IMR-90 (cell line): ENCODE measurements at regions not wholly inside any gene's neighbourhood (a gene's known extent, or its start where the extent isn't known, plus 50 kb on each side); places are given as distances from the start of the nearest gene placed in this dataset.

Source experiments
- ATAC-seq: fragments of 200-7000 bp; cut with Tn5 transposase; 2 replicates; pipeline ENCODE4 v1.9.1; 2020; ENCODE audit warnings: low read depth, mild to moderate bottlenecking, moderate library complexity
- BruUV-seq: library from RNA; stranded (reverse); fragments of 400-500 nt; replicated peaks from 2 replicates; lab custom pipeline; 2021; lab: Mats Ljungman, UMichigan
- CTCF ChIA-PET: fragments of 300-600 bp; formaldehyde crosslinking; extraction: SDS; loops from one replicate; lab custom pipeline; 2021; ENCODE audit warnings: antibody characterized with exemption; lab: Yijun Ruan, JAX
- POLR2A ChIA-PET: fragments of 300-600 bp; sonication (Branson Sonifier 250); formaldehyde crosslinking; loops from one replicate; lab custom pipeline; 2022; ENCODE audit warnings: antibody characterized with exemption; ENCODE audit not compliant: unreplicated experiment; lab: Charles Lee
- DNase-seq: peaks from one replicate; pipeline ENCODE4 v3.0.0; 2013
- H2AFZ ChIP-seq: replicated peaks from 2 replicates; pipeline ENCODE3; 2013; ENCODE audit warnings: low read length, mild to moderate bottlenecking; ENCODE audit not compliant: poor library complexity
- H2AK5ac ChIP-seq: 2 replicates; pipeline ENCODE4 v1.6.1; 2013; ENCODE audit warnings: low read depth, low read length, inconsistent platforms
- H2AK9ac ChIP-seq: replicated peaks from 2 replicates; pipeline ENCODE3; 2013; ENCODE audit warnings: mild to moderate bottlenecking, low read depth, low read length, moderate library complexity; ENCODE audit not compliant: poor library complexity
- H2BK120ac ChIP-seq: 2 replicates; pipeline ENCODE4 v1.6.1; 2013; ENCODE audit warnings: low read depth, low read length, inconsistent platforms
- H2BK15ac ChIP-seq: 3 replicates; pipeline ENCODE4 v1.6.1; 2013; ENCODE audit warnings: low read depth, low read length, inconsistent platforms
- H2BK20ac ChIP-seq: 2 replicates; pipeline ENCODE4 v1.6.1; 2013; ENCODE audit warnings: low read depth, mild to moderate bottlenecking, inconsistent platforms, low read length, moderate library complexity
- H2BK5ac ChIP-seq: 2 replicates; pipeline ENCODE4 v1.6.1; 2013; ENCODE audit warnings: mild to moderate bottlenecking, low read depth, low read length, inconsistent platforms; ENCODE audit not compliant: poor library complexity, severe bottlenecking
- H3K14ac ChIP-seq: replicated peaks from 2 replicates; pipeline ENCODE4 v1.6.1; 2013; ENCODE audit warnings: low read depth, low read length, inconsistent platforms
- H3K18ac ChIP-seq: 2 replicates; pipeline ENCODE4 v1.6.1; 2013; ENCODE audit warnings: low read depth, low read length, control low read depth
- H3K23ac ChIP-seq: 2 replicates; pipeline ENCODE4 v1.6.1; 2013; ENCODE audit warnings: low read depth, low read length, inconsistent platforms
- H3K27ac ChIP-seq: 2 replicates; pipeline ENCODE4 v1.5.1; 2013; ENCODE audit warnings: mild to moderate bottlenecking, control low read depth, low read length; ENCODE audit not compliant: insufficient read depth
- H3K27me3 ChIP-seq: 2 replicates; pipeline ENCODE4 v1.6.1; 2013; ENCODE audit warnings: low read length; ENCODE audit not compliant: control insufficient read depth, insufficient read depth
- H3K36me3 ChIP-seq: 2 replicates; pipeline ENCODE4 v1.6.1; 2013; ENCODE audit warnings: low read length, mixed read lengths; ENCODE audit not compliant: control insufficient read depth, insufficient read depth
- H3K4ac ChIP-seq: 2 replicates; pipeline ENCODE4 v1.6.1; 2013; ENCODE audit warnings: low read depth, low read length, inconsistent platforms
- H3K4me1 ChIP-seq: 2 replicates; pipeline ENCODE4 v1.6.1; 2013; ENCODE audit warnings: low read length, mixed read lengths; ENCODE audit not compliant: control insufficient read depth, insufficient read depth
- H3K4me2 ChIP-seq: 2 replicates; pipeline ENCODE4 v1.6.1; 2013; ENCODE audit warnings: low read depth, mild to moderate bottlenecking, control low read depth, low read length, moderate library complexity
- H3K4me3 ChIP-seq: 2 replicates; pipeline ENCODE4 v1.5.1; 2013; ENCODE audit warnings: low read depth, mild to moderate bottlenecking, control low read depth, low read length, moderate library complexity; ENCODE audit not compliant: insufficient read depth
- H3K56ac ChIP-seq: 2 replicates; pipeline ENCODE4 v1.6.1; 2013; ENCODE audit warnings: low read length, inconsistent platforms; ENCODE audit not compliant: insufficient read depth; ENCODE audit errors: extremely low read depth
- H3K79me1 ChIP-seq, 2 experiments: 2 replicates each; pipeline ENCODE4 v1.6.1; 2013; ENCODE audit warnings: low read length in 2 of 2, inconsistent platforms in 1 of 2, low read depth in 1 of 2
- H3K9ac ChIP-seq: 2 replicates; pipeline ENCODE4 v1.6.1; 2013; ENCODE audit warnings: low read depth, low read length, control low read depth
- H3K9me1 ChIP-seq: 2 replicates; pipeline ENCODE4 v1.6.1; 2013; ENCODE audit warnings: low read length, inconsistent platforms; ENCODE audit not compliant: insufficient read depth
- H3K9me3 ChIP-seq: 2 replicates; pipeline ENCODE4 v1.6.1; 2013; ENCODE audit warnings: low read length; ENCODE audit not compliant: control insufficient read depth, insufficient read depth
- H4K20me1 ChIP-seq: 2 replicates; pipeline ENCODE4 v1.6.1; 2013; ENCODE audit warnings: low read length, inconsistent platforms; ENCODE audit not compliant: insufficient read depth
- H4K5ac ChIP-seq: 2 replicates; pipeline ENCODE4 v1.6.1; 2013; ENCODE audit warnings: mild to moderate bottlenecking, low read depth, low read length, control low read depth
- H4K8ac ChIP-seq, 2 experiments: 2 replicates each; pipeline ENCODE4 v1.6.1; 2013; ENCODE audit warnings: low read depth in 2 of 2, low read length in 2 of 2, control low read depth in 1 of 2, inconsistent platforms in 1 of 2
- H4K91ac ChIP-seq: 2 replicates; pipeline ENCODE4 v1.6.1; 2013; ENCODE audit warnings: low read depth, low read length, inconsistent platforms; ENCODE audit not compliant: insufficient read depth
- BHLHE40 ChIP-seq: fragments of 150-350 bp; IDR thresholded peaks from 2 replicates; pipeline ENCODE4 v1.6.1; 2016; ENCODE audit warnings: mild to moderate bottlenecking, low read depth, low read length
- CEBPB ChIP-seq: IDR thresholded peaks from 2 replicates; pipeline ENCODE4 v1.6.1; 2012; ENCODE audit warnings: low read depth, low read length, improper control_type of control experiment
- ELK1 ChIP-seq: fragments of 150-350 bp; IDR thresholded peaks from 2 replicates; pipeline ENCODE4 v1.6.1; 2016; ENCODE audit warnings: low read depth, mild to moderate bottlenecking, low read length, moderate library complexity, borderline replicate concordance
- FOS ChIP-seq: fragments of 150-350 bp; IDR thresholded peaks from 2 replicates; pipeline ENCODE4 v1.6.1; 2016; ENCODE audit warnings: low read depth, low read length
- MAFK ChIP-seq: IDR thresholded peaks from 2 replicates; pipeline ENCODE4 v1.6.1; 2012; ENCODE audit warnings: low read depth, low read length, improper control_type of control experiment
- MXI1 ChIP-seq: IDR thresholded peaks from 2 replicates; pipeline ENCODE4 v1.6.1; 2012; ENCODE audit warnings: low read depth, mild to moderate bottlenecking, low read length, moderate library complexity, borderline replicate concordance
- POLR2A ChIP-seq: IDR thresholded peaks from 2 replicates; pipeline ENCODE4 v1.6.1; 2012; ENCODE audit warnings: mild to moderate bottlenecking, low read depth, low read length
- RAD21 ChIP-seq: IDR thresholded peaks from 2 replicates; pipeline ENCODE4 v1.6.1; 2012; ENCODE audit warnings: low read length, improper control_type of control experiment
- RFX5 ChIP-seq: IDR thresholded peaks from 2 replicates; pipeline ENCODE4 v1.8.0; 2012; ENCODE audit warnings: low read depth, mild to moderate bottlenecking, low read length, moderate library complexity
- SMC3 ChIP-seq: fragments of 150-350 bp; IDR thresholded peaks from 2 replicates; pipeline ENCODE4 v1.6.1; 2016; ENCODE audit warnings: low read depth, mild to moderate bottlenecking, antibody characterized with exemption, low read length, moderate library complexity
- USF2 ChIP-seq: fragments of 150-350 bp; IDR thresholded peaks from 2 replicates; pipeline ENCODE4 v1.6.1; 2017; ENCODE audit warnings: mild to moderate bottlenecking, antibody characterized with exemption, low read length, low read depth
- WGBS, 2 experiments: methylation state at CpG; one replicate each; pipeline versions ENCODE4 v1.1.5 to v1.1.7; 2013; ENCODE audit warnings: missing lambda C conversion rate in 2 of 2; ENCODE audit not compliant: insufficient read length in 1 of 2; ENCODE audit errors: extremely low coverage in 2 of 2; 5-methylcytosine and 5-hydroxymethylcytosine counted together
- dilution Hi-C: fragments of 300-500 bp; cut with HindIII; formaldehyde crosslinking; loops from one replicate; pipeline ENCODE4 v1.14.3; 2018; ENCODE audit warnings: low sequenced_read_pairs; ENCODE audit not compliant: unreplicated experiment
- in situ Hi-C: fragments of 300-500 bp; cut with MboI; formaldehyde crosslinking; loops from 3 replicates; pipeline ENCODE4 v1.14.3; 2019; ENCODE audit warnings: low sequenced_read_pairs, inconsistent platforms, mixed read lengths
- intact Hi-C: fragments of 100-400 bp; cut with micrococcal nuclease; formaldehyde crosslinking; loops from 2 replicates; pipeline ENCODE4 v1.10.0; 2022

DNA sequence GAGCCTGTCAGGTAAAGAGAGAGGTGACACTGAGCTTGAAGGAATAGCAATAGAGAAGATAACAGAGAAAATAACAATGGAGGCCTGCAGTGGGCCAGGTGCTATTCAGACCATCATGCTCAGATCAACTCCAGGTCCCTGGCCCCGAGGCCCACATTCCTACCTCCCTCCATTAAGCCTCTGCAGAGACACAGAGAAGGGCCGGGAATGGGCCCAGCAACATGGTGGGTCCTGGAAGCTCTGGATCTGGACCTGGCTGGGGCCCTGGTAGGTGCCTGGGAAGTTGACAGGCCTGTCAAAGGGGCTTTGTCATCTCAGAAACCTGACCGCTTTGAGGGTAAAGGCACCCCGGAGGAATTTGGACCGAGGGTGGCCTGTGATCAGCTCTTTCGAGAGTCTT, 159.7 kb upstream of the GLI2 start:
- no peak overlapping the region for H4K8ac ChIP-seq
- no peak overlapping the region for H2BK120ac ChIP-seq
- H2BK5ac ChIP-seq = no peak overlapping the region
- no peak overlapping the region for H3K56ac ChIP-seq
- H2BK15ac ChIP-seq = no peak overlapping the region
- ChIA-PET CTCF (no interaction called here), POLR2A (no interaction called here)
- BruUV-seq = no TSS peak
- no peaks in the 10 kb centered on the region for H4K20me1 ChIP-seq
- H3K79me1 ChIP-seq = no peaks in the 10 kb centered on the region
- no peak overlapping the region for H3K9ac ChIP-seq
- dilution Hi-C loops = no loop called here
- no peak overlapping the region for H3K23ac ChIP-seq
- peaks cover 64% of the 10 kb centered on the region for H3K27me3 ChIP-seq
- WGBS, 2 experiments = no CpG with 5 or more reads among the region's 6 CpGs
- no peak overlapping the region for H2BK20ac ChIP-seq
- intact Hi-C loops = no loop called here
- no peak overlapping the region for H2AK5ac ChIP-seq
- no peak overlapping the region for H3K4me2 ChIP-seq
- no peak for DNase-seq
- no peak overlapping the region for H2AFZ ChIP-seq
- no peak overlapping the region for H4K5ac ChIP-seq
- H2AK9ac ChIP-seq = no peak overlapping the region
- H3K4me3 ChIP-seq = no peak overlapping the region
- no peak for ATAC-seq
- H3K9me1 ChIP-seq = 0 out of 2 replicates have a peak, but pooled peaks cover 6% of the 10 kb centered on the region
- no peak overlapping the region for H3K18ac ChIP-seq
- in situ Hi-C loops = no loop called here
- H3K4me1 ChIP-seq = no peaks in the 10 kb centered on the region
- no peak for TF ChIP-seq SMC3
- TF ChIP-seq ELK1 = no peak
- TF ChIP-seq USF2 = no peak
- no peak for TF ChIP-seq POLR2A
- TF ChIP-seq RAD21 = no peak
- TF ChIP-seq RFX5 = no peak
- no peak for TF ChIP-seq CEBPB
- no peak for TF ChIP-seq MAFK
- TF ChIP-seq FOS = no peak
- TF ChIP-seq BHLHE40 = no peak
- TF ChIP-seq MXI1 = no peak
- H3K4ac ChIP-seq = no peak overlapping the region
- no peaks in the 10 kb centered on the region for H3K36me3 ChIP-seq
- H4K91ac ChIP-seq = no peak overlapping the region
- no peak overlapping the region for H3K14ac ChIP-seq
- no peaks in the 10 kb centered on the region for H3K9me3 ChIP-seq
- H3K27ac ChIP-seq = no peak overlapping the region
